ENCODE measurements at regions not wholly inside any gene's neighbourhood (a gene's known extent, or its start where the extent isn't known, plus 50 kb on each side); places are given as distances from the start of the nearest gene placed in this dataset.

- Mint-ChIP-seq H3K4me1 (ENCODE audit: low read depth) (no peaks in the 10 kb centered on the region), H3K27ac (ENCODE audit: unreplicated experiment) (no peak overlapping the region)
Observed at GRCh38 chr5:117955831-117956230, 1032.5 kb downstream of the DTWD2 start.

DNA sequence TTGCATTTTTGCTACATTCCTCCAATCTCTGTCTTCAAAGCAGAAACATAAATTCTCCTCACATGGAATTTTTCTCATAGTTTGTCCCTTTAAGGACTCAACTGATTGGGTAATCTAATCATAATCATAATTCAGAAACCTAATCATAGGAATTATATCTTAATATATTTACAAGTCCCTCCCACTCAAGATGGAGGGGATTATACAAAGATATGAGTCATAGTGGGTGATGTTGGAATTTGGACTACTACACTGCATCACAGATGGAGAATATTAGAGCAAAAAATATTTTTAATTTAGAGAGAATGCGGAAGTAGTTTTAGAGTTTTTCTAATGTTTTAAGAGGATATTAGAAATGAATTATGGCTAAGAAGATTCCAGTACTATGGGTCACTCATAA, 1034.0 kb downstream of the DTWD2 start:
- Mint-ChIP-seq H3K27me3 (ENCODE audit: low read depth) (no peaks in the 10 kb centered on the region), H3K4me3 (ENCODE audit: unreplicated experiment) (no peak overlapping the region), H3K27ac (ENCODE audit: unreplicated experiment) (no peak overlapping the region), H3K36me3 (ENCODE audit: low read depth) (no peaks in the 10 kb centered on the region), H3K9me3 (ENCODE audit: low read depth) (peaks cover 4% of the 10 kb centered on the region), H3K4me1 (ENCODE audit: low read depth) (no peaks in the 10 kb centered on the region)
- TF ChIP-seq CTCF (IDR thresholded peaks at IDR 0.05) = no peak
- no peak for DNase-seq (ENCODE audit: low spot score)

More at GRCh38 chr5:117955831-117956230, 1032.5 kb downstream of the DTWD2 start:
- TF ChIP-seq CTCF (IDR thresholded peaks at IDR 0.05) = no peak
- no peak for DNase-seq (ENCODE audit: low spot score)
- H3K27me3 Mint-ChIP-seq (ENCODE audit: low read depth) = no peaks in the 10 kb centered on the region
- no peak overlapping the region for H3K4me3 Mint-ChIP-seq (ENCODE audit: unreplicated experiment)
- H3K36me3 Mint-ChIP-seq (ENCODE audit: low read depth) = no peaks in the 10 kb centered on the region
- peaks cover 5% of the 10 kb centered on the region for H3K9me3 Mint-ChIP-seq (ENCODE audit: low read depth)

DNA sequence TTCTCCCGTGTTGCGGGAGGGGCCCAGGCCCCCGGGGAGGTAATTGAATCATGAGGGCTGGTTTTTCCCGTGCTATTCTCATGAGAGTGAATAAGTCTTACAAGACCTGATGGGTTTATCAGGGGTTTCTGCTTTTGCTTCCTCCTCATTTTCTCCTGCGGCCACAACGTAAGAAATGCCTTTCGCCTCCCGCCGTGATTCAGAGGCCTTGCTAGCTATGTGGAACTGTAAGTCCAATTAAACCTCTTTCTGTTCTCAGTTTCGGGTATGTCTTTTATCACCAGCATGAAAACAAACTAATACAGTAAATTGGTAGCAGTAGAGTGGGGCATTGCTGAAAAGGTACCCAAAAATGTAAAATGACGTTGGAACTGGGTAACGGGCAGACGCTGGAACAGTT, 1035.1 kb downstream of the DTWD2 start:
- H3K36me3 Mint-ChIP-seq (ENCODE audit: low read depth) = no peaks in the 10 kb centered on the region
- no peaks in the 10 kb centered on the region for H3K4me1 Mint-ChIP-seq (ENCODE audit: low read depth)
- no peak for DNase-seq (ENCODE audit: low spot score)
- H3K27me3 Mint-ChIP-seq (ENCODE audit: low read depth) = no peaks in the 10 kb centered on the region
- H3K27ac Mint-ChIP-seq (ENCODE audit: unreplicated experiment) = no peak overlapping the region
- TF ChIP-seq CTCF (IDR thresholded peaks at IDR 0.05) = no peak
- H3K4me3 Mint-ChIP-seq (ENCODE audit: unreplicated experiment) = no peak overlapping the region
- H3K9me3 Mint-ChIP-seq (ENCODE audit: low read depth) = no peaks in the 10 kb centered on the region

- Mint-ChIP-seq H3K4me3 (ENCODE audit: unreplicated experiment) (no peak overlapping the region), H3K4me1 (ENCODE audit: low read depth) (peaks cover 4% of the 10 kb centered on the region), H3K27ac (ENCODE audit: unreplicated experiment) (no peak overlapping the region), H3K9me3 (ENCODE audit: low read depth) (peaks cover 5% of the 10 kb centered on the region), H3K36me3 (ENCODE audit: low read depth) (no peaks in the 10 kb centered on the region), H3K27me3 (ENCODE audit: low read depth) (no peaks in the 10 kb centered on the region)
- DNase-seq (ENCODE audit: low spot score) = no peak
- TF ChIP-seq CTCF (IDR thresholded peaks at IDR 0.05) = no peak
Observed at GRCh38 chr5:117947836-117948235, 1040.5 kb downstream of the DTWD2 start.

GRCh38 chr5:117947121-117947520, 1041.2 kb downstream of the DTWD2 start:
- Mint-ChIP-seq H3K27ac (ENCODE audit: unreplicated experiment) (no peak overlapping the region), H3K4me1 (ENCODE audit: low read depth) (peaks cover 4% of the 10 kb centered on the region), H3K27me3 (ENCODE audit: low read depth) (no peaks in the 10 kb centered on the region), H3K9me3 (ENCODE audit: low read depth) (peaks cover 6% of the 10 kb centered on the region), H3K36me3 (ENCODE audit: low read depth) (no peaks in the 10 kb centered on the region), H3K4me3 (ENCODE audit: unreplicated experiment) (no peak overlapping the region)
- no peak for DNase-seq (ENCODE audit: low spot score)
- TF ChIP-seq CTCF (IDR thresholded peaks at IDR 0.05) = no peak
